GM18498 (cell line): ENCODE measurements at regions not wholly inside any gene's neighbourhood (a gene's known extent, or its start where the extent isn't known, plus 50 kb on each side); places are given as distances from the start of the nearest gene placed in this dataset.

Source experiments
- ATAC-seq: cut with Tn5 transposase; IDR thresholded peaks from one replicate; pipeline ENCODE4 v1.9.1; 2021; ENCODE audit warnings: mild to moderate bottlenecking, moderate library complexity; ENCODE audit not compliant: unreplicated experiment

- no peak for ATAC-seq
Observed at GRCh38 chr3:154482507-154482906, 52.5 kb upstream of the GPR149 start.

GRCh38 chr3:154480033-154480432 is 50.0 kb upstream of the GPR149 start:
- no peak for ATAC-seq
